Stimulated activated CD4-positive, alpha-beta T cell treated with anti-CD3 and anti-CD28 coated beads, Interleukin-15, amount 100 ng/mL, for 24 hours (primary cell): ENCODE measurements at regions not wholly inside any gene's neighbourhood (a gene's known extent, or its start where the extent isn't known, plus 50 kb on each side); places are given as distances from the start of the nearest gene placed in this dataset.
A peak's percentile ranks its signal among the peaks of the same experiment; 100 is the strongest.
"Not testable (repeated sequence)": the region's sequence is repeated elsewhere in the genome, so short reads cannot be mapped to it uniquely, and the experiment has no call there.

Source experiments
- DNase-seq: peaks from one replicate; pipeline ENCODE4 v3.0.0-alpha.2; 2020

DNA sequence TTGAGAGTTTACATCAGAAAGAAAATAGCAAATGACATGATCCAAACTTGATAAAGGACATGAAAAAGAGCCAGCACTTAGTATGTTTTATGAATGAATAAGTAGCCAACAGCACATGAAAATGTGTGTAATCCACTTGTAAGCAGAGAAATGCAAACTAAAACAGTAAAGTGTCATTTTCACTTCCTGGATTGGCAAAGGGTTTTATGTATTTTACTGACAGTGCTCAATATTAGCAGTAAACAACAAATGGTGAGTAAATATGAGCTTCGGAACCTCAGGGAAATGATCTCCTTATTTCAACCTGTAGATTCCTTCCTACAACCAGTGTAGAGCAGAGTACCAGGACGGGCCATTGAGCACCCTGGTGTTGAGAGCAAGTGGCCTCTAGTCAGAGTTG, 153.8 kb upstream of the PDCD2 start:
- DNase-seq, result not testable (repeated sequence)

DNA sequence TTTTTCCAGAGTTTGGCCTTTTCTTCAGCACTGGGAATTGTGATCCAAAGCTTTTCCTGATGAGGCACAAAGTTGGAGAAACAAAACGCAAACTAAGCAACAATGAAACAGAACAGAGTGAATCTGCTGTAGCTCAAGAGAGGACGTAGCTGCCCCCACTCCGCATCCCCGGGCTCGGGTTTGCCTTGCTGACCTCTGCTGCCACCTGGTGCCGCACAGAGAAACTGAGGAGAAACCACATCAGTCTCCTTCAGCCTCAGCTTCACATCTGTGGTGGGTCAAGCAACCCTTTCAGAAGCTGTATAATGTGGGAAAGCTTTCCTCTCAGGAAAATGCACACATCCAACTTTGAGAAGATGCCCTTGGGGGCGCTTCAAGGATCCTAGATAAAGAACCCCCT, 151.9 kb upstream of the PDCD2 start:
- DNase-seq, result not testable (repeated sequence)

DNA sequence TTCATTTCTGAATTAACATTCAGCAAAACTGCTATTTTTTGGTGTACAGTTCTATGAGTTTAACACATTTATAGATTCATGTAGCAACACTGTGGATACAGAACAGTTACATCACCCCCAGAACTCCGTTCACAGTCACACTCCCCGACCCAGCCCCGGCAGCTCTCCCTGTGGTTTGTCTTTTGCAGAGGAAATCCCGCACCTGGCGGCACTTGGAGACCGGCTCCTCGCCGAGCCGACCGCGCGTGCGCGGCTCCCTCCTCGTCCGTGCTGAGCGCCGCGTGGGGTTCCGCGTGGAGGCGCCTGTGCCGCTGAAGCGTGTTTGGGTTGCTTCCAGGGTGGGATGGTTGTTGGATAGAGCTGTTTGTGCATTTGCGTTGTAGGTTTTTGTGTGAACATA, 132.6 kb upstream of the PDCD2 start:
- DNase-seq, result peak; percentile 36

DNA sequence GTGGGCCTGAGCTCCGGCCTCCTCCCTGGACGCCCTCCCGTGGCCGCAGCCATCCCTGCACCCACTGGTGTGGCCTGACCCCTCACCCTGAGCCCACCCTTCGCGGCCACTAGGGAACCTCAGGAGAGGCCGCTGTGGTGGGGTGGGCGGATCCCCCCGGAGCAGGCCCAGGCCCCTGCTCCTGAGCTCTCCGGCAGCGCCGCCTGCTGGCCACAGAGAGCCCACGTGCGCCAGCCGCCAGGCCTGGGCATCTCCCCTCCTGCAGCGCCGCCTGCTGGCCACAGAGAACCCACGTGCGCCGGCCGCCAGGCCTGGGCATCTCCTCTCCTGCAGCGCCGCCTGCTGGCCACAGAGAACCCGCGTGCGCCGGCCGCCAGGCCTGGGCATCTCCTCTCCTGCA, 128.3 kb upstream of the PDCD2 start:
- not testable (repeated sequence) for DNase-seq

DNA sequence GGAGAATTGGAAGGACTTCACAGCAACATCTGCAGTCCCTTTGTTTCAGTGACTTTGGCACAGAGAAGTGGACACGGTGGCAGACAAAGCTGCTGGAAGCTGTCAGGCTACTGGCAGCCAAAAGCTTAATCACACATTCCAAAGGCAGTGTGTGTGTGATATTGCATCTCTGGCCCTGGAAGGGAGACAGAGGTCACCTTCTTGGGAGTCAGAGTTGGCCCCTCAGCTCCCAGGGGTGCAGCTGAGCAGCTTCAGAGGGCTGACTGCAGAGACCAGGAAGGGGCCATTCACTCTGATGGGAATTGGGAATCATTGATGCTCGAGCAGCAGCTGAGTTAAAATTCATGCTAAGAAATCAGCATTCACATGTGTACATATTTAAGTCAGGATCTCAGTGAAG, 115.7 kb upstream of the PDCD2 start:
- DNase-seq, result not testable (repeated sequence)
